ENCODE measurements at regions not wholly inside any gene's neighbourhood (a gene's known extent, or its start where the extent isn't known, plus 50 kb on each side); places are given as distances from the start of the nearest gene placed in this dataset.

DNA sequence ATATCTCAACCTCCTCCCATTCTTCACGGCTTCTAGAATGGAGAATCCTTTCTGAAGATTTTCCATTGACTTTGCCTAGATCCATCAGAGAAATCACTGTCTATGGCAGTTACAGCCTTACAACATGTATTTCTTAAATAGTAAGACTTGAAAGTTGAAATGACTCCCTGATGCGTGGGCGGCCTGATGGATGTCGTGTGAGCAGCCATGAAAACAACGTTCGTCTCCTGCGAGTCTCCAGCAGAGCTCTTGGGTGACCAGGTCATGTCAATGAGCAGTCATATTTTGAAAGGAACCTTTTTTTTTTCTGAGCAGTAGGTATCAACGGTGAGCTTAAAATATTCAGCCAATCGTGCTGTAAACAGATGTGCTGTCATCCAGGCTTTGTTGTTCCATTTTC, 139.9 kb upstream of the C14orf180 start:
- no peak for TF ChIP-seq CTCF (IDR thresholded peaks at IDR 0.05; ENCODE audit: borderline replicate concordance, insufficient read depth, low read depth, low read length)

DNA sequence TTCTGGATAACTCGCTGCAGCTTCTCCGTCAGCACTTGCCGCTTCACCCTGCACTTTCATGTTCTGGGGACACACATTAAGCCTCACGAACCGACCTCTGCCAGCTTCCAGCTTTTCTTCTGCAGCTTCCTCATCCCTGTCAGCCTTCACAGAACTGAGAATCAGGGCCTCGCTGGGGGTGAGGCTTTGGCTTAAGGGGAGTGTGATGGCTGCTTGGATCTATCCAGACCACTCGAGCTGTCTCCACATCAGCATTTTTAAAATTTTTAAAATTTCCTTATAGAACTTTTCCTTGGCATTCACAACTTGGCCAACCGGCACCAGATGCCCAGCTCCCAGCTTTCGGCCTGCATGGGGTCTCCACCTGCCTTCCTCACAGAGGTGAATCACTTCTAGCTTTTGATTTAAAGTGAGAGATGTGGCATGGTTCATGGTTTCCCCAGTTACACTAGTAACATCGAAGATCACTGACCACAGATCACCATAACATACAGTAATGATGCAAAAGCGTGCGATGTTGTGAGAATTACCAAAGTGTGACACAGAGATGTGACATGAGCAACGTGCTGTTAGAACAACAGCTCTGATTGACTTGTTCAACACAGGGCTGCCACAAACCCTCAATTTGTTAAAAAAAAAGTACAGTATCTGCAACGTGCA, 139.1 kb upstream of the C14orf180 start:
- no peak for TF ChIP-seq CTCF (IDR thresholded peaks at IDR 0.05; ENCODE audit: borderline replicate concordance, insufficient read depth, low read depth, low read length)
- H3K4me3 ChIP-seq (ENCODE audit: low read depth, low read length), result no peak overlapping the region

More for the DNA sequence above, 139.9 kb upstream of the C14orf180 start:
- H3K4me3 ChIP-seq (ENCODE audit: low read depth, low read length), result no peak overlapping the region

DNA sequence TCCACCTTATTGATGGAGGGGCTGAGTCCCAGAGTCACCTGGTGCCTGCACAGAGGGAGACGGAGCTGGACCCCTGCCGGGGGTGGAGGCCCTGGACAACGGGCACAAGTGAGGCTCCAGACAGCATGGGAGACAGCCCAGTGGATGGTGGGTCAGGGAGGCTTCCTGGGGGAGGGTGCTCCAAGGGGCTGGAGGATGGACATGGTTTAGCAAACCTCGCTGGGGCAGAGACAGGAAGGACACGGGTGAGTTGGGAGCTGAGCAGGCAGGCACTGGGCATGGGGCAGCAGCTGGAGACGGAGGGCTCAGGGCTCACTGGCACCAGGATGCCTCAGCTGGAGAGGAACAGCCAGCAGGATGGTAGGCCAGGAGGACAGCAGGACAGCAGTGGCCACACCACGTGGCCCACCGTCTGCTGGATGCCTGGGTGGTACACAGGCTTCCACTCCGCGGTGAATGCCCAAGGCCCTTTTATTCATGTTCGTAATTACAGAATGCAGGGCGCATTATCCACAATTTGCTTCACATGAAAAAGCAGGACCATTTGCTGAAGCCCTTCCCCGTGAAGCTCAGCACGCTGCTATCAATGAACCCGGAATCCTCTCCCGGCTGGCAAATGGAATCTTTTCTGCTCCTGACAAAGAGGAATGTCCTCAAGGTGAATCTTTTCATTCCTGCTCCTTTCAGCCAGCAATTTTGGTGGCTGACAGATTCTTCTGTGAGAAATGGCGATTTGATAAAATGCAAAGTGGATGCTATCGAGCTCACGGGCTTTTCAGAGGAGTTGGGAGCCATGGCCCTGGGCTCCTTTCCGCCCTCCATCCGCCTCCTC, 138.1 kb upstream of the C14orf180 start:
- no peak for TF ChIP-seq CTCF (IDR thresholded peaks at IDR 0.05; ENCODE audit: borderline replicate concordance, insufficient read depth, low read depth, low read length)
- H3K4me3 ChIP-seq (ENCODE audit: low read depth, low read length), result no peak overlapping the region

DNA sequence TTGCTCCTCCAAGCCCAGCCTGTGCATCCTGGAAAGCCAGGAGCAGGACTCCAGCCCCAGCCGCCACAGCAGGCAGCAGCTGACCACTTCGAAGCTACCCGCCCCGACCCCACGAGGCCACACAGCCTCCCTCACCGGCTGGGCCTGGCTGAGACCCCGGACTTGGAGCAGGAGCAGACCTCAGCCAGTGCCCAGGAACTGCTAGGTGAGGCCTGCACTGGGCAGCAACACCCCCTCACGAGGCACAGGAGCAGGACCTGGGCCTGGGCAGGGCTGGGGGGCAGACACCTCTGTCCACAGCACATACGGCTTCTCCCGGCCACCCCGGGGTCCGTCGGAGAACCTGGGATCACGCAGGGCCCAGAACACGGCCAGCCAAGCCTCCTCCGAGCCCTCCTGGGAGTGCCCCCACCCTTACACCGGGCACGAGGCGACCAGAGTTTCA, 137.4 kb upstream of the C14orf180 start:
- no peak for TF ChIP-seq CTCF (IDR thresholded peaks at IDR 0.05; ENCODE audit: borderline replicate concordance, insufficient read depth, low read depth, low read length)
- H3K4me3 ChIP-seq (ENCODE audit: low read depth, low read length), result no peak overlapping the region

GRCh38 chr14:104442631-104443390, 136.8 kb upstream of the C14orf180 start:
- TF ChIP-seq CTCF (IDR thresholded peaks at IDR 0.05; ENCODE audit: borderline replicate concordance, insufficient read depth, low read depth, low read length), result no peak
- no peak overlapping the region for H3K4me3 ChIP-seq (ENCODE audit: low read depth, low read length)

DNA sequence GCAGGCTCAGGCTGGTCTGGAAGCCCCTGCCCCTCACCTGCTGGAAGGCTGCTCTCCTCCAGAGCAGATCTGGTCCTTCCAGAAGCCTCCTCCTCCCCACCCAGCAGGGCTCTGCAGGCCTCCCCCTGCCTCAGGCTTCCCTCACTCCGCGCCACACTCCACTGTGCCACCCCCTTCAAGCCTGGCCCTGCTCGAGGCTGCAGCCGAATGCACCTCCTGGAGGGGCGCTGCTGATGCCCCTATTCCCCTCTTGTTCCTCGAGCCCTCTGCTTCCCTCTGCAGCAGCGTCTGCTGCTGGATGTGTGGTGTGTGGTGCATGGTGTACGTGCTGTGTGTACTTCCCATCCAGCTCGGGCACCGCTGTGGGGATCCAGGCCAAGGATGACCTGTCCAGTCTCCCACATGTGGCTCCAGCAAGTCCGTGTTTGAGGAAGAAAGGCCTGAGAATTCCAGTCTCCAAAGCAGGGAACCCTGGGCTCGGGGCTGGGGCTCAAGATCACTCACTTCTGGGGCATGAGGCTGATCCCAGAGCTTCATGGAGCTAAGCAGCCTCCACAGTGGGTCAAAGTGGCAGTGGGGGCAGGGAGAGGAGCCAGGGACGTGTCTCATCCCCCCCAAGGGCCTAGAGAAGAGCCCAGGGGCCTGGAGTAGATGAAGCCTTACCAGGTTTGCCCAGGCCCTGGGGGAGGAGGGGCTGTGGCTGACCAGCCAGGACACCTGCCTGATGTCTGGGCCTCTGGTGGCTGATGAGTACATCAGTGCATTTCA, 136.0 kb upstream of the C14orf180 start:
- no peak for TF ChIP-seq CTCF (IDR thresholded peaks at IDR 0.05; ENCODE audit: borderline replicate concordance, insufficient read depth, low read depth, low read length)
- H3K4me3 ChIP-seq (ENCODE audit: low read depth, low read length), result no peak overlapping the region

All from GM12875 (cell line).